Liver (tissue), 7 donors: ENCODE measurements at regions not wholly inside any gene's neighbourhood (a gene's known extent, or its start where the extent isn't known, plus 50 kb on each side); places are given as distances from the start of the nearest gene placed in this dataset.
A peak's percentile ranks its signal among the peaks of the same experiment; 100 is the strongest.

Experiments
- DNase-seq: peaks from one replicate; pipeline ENCODE4 v3.0.0-alpha.2; 2017; ENCODE audit warnings: low spot score
- H3K27ac ChIP-seq, 2 donors: one replicate each; pipeline ENCODE4 v1.7.0; 2013; ENCODE audit warnings: inconsistent platforms in 2 of 2, low read length in 2 of 2, control low read depth in 1 of 2, low read depth in 1 of 2, mild to moderate bottlenecking in 1 of 2
- H3K27me3 ChIP-seq, 4 donors: one replicate each; pipeline versions ENCODE4 v1.6.1 to v1.7.0; 2013; ENCODE audit warnings: low read length in 3 of 4, inconsistent platforms in 1 of 4, mild to moderate bottlenecking in 1 of 4, moderate library complexity in 1 of 4; ENCODE audit not compliant: control insufficient read depth in 4 of 4, insufficient read depth in 4 of 4
- H3K36me3 ChIP-seq, 4 donors: one replicate each; pipeline versions ENCODE4 v1.6.1 to v1.7.0; 2013; ENCODE audit warnings: low read length in 3 of 4, mild to moderate bottlenecking in 3 of 4, low read depth in 1 of 4, moderate library complexity in 1 of 4; ENCODE audit not compliant: control insufficient read depth in 4 of 4, insufficient read depth in 3 of 4
- H3K4me1 ChIP-seq, 4 donors: one replicate each; pipeline versions ENCODE4 v1.6.1 to v1.7.0; 2013; ENCODE audit warnings: low read length in 3 of 4, mild to moderate bottlenecking in 3 of 4, moderate library complexity in 1 of 4; ENCODE audit not compliant: control insufficient read depth in 4 of 4, insufficient read depth in 4 of 4
- H3K4me3 ChIP-seq, 3 donors: one replicate each; pipeline versions ENCODE4 v1.6.1 to v1.7.0; 2013; ENCODE audit warnings: low read length in 3 of 3, control low read depth in 1 of 3, low read depth in 1 of 3, mild to moderate bottlenecking in 1 of 3
- H3K9ac ChIP-seq, 2 donors: one replicate each; pipeline ENCODE4 v1.7.0; 2013; ENCODE audit warnings: low read length in 2 of 2, mild to moderate bottlenecking in 2 of 2, moderate library complexity in 2 of 2, control low read depth in 1 of 2, low read depth in 1 of 2
- H3K9me3 ChIP-seq, 4 donors: one replicate each; pipeline versions ENCODE4 v1.6.1 to v1.7.0; 2013; ENCODE audit warnings: low read length in 3 of 4; ENCODE audit not compliant: control insufficient read depth in 4 of 4
- FOXA2 ChIP-seq: IDR thresholded peaks from 2 replicates; pipeline ENCODE4 v1.6.1; 2016; ENCODE audit warnings: antibody characterized with exemption
- HNF4A ChIP-seq, 2 donors: conservative IDR thresholded peaks; 2 replicates each; pipeline ENCODE4 v1.6.1; 2016; ENCODE audit warnings: antibody characterized with exemption in 2 of 2, mild to moderate bottlenecking in 2 of 2
- RXRA ChIP-seq, 2 donors: IDR thresholded peaks; 2 replicates each; pipeline ENCODE4 v1.6.1; 2017 to 2018; ENCODE audit warnings: antibody characterized with exemption in 2 of 2, mild to moderate bottlenecking in 1 of 2
- TAF1 ChIP-seq: conservative IDR thresholded peaks from 2 replicates; pipeline ENCODE4 v1.6.1; 2016; ENCODE audit warnings: antibody characterized with exemption, mild to moderate bottlenecking
- YY1 ChIP-seq: IDR thresholded peaks from 2 replicates; pipeline ENCODE4 v1.6.1; 2016; ENCODE audit warnings: antibody characterized with exemption, mild to moderate bottlenecking
- WGBS: extraction: QIAGEN DNeasy Blood & Tissue Kit; methylation state at CpG from one replicate; pipeline ENCODE4 v1.1.7; 2013; 5-methylcytosine and 5-hydroxymethylcytosine counted together
- TF ChIP-seq, protein P1 (sequence below): IDR thresholded peaks from 2 replicates; pipeline ENCODE4 v1.6.1; 2016; ENCODE audit warnings: antibody characterized with exemption, mild to moderate bottlenecking
- TF ChIP-seq, protein P2 (sequence below): IDR thresholded peaks from 2 replicates; pipeline ENCODE4 v1.6.1; 2016; ENCODE audit warnings: antibody characterized with exemption
- TF ChIP-seq, protein P3 (sequence below): IDR thresholded peaks from 2 replicates; pipeline ENCODE4 v1.6.1; 2016; ENCODE audit warnings: antibody characterized with exemption
- TF ChIP-seq, protein P4 (sequence below): IDR thresholded peaks from 2 replicates; pipeline ENCODE4 v1.6.1; 2016; ENCODE audit warnings: antibody characterized with exemption
- donor health status: healthy.
- donor health status: healthy.
- donor health status: healthy.
- donor health status: healthy.

DNA sequence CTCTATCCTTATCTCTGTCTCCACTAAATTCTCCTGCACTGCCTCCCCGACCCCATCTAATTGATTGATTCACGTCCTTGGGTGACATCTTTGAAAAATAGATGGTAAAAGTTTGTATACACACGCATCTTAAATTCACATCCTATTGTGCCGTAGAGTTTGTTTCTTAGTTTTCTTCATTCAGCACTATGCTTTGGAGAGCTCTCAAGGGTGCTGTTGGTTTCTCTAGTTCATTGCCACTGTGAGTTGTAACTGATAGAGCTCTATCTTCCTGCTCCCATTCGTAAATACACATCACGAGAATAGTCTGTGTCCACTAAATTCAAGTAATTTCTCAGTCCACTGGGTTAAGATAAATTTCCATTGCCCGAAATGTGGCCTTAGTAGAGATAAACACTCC, 1537.4 kb downstream of the AACS start:
- WGBS = 69% methylated on average over 7 of the region's 7 CpGs
- TF ChIP-seq, protein P1, sequence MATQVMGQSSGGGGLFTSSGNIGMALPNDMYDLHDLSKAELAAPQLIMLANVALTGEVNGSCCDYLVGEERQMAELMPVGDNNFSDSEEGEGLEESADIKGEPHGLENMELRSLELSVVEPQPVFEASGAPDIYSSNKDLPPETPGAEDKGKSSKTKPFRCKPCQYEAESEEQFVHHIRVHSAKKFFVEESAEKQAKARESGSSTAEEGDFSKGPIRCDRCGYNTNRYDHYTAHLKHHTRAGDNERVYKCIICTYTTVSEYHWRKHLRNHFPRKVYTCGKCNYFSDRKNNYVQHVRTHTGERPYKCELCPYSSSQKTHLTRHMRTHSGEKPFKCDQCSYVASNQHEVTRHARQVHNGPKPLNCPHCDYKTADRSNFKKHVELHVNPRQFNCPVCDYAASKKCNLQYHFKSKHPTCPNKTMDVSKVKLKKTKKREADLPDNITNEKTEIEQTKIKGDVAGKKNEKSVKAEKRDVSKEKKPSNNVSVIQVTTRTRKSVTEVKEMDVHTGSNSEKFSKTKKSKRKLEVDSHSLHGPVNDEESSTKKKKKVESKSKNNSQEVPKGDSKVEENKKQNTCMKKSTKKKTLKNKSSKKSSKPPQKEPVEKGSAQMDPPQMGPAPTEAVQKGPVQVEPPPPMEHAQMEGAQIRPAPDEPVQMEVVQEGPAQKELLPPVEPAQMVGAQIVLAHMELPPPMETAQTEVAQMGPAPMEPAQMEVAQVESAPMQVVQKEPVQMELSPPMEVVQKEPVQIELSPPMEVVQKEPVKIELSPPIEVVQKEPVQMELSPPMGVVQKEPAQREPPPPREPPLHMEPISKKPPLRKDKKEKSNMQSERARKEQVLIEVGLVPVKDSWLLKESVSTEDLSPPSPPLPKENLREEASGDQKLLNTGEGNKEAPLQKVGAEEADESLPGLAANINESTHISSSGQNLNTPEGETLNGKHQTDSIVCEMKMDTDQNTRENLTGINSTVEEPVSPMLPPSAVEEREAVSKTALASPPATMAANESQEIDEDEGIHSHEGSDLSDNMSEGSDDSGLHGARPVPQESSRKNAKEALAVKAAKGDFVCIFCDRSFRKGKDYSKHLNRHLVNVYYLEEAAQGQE = peak; percentile 87
- TF ChIP-seq, protein P2, sequence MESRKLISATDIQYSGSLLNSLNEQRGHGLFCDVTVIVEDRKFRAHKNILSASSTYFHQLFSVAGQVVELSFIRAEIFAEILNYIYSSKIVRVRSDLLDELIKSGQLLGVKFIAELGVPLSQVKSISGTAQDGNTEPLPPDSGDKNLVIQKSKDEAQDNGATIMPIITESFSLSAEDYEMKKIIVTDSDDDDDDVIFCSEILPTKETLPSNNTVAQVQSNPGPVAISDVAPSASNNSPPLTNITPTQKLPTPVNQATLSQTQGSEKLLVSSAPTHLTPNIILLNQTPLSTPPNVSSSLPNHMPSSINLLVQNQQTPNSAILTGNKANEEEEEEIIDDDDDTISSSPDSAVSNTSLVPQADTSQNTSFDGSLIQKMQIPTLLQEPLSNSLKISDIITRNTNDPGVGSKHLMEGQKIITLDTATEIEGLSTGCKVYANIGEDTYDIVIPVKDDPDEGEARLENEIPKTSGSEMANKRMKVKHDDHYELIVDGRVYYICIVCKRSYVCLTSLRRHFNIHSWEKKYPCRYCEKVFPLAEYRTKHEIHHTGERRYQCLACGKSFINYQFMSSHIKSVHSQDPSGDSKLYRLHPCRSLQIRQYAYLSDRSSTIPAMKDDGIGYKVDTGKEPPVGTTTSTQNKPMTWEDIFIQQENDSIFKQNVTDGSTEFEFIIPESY = no peak
- peaks cover 0 to 8% (median 0%) of the 10 kb centered on the region in 4 donors for H3K4me1 ChIP-seq
- no peak for DNase-seq
- no peaks in the 10 kb centered on the region for H3K9me3 ChIP-seq
- no peaks in the 10 kb centered on the region for H3K27me3 ChIP-seq
- H3K36me3 ChIP-seq = no peaks in the 10 kb centered on the region
- H3K9ac ChIP-seq = no peak overlapping the region
- H3K4me3 ChIP-seq = no peak overlapping the region
- no peak overlapping the region for H3K27ac ChIP-seq

DNA sequence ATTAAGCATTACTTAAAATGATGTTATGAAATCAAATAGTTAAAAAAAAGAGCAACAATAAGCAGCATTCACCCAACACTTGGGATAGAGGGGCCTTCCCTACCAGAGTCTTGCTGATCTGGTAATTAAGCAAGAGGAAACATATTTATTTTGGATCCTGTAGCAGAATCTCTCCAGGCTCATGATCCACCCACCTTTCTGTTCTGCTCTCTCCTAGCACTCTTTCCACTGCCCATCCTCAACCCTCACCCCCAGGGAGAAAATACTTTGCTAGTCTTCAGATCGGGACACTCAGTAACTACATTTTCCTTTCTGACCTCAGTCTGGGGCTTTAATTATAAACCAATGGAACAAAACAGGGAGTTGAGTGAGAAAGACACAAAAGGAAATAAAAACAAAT, 1541.9 kb downstream of the AACS start:
- Histone ChIP-seq H3K9ac (no peak overlapping the region), H3K4me3 (no peak overlapping the region), H3K4me1 (peaks cover 0 to under 1% (median 0%) of the 10 kb centered on the region in 4 donors), H3K9me3 (peaks cover 0 to 7% (median 3%) of the 10 kb centered on the region in 4 donors), H3K27me3 (no peaks in the 10 kb centered on the region), H3K27ac (no peak overlapping the region), H3K36me3 (no peaks in the 10 kb centered on the region)
- 55% methylated on average over 1 of the region's 1 CpG for WGBS
- TF ChIP-seq, protein P3, sequence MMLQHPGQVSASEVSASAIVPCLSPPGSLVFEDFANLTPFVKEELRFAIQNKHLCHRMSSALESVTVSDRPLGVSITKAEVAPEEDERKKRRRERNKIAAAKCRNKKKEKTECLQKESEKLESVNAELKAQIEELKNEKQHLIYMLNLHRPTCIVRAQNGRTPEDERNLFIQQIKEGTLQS = no peak
- peak in 1 of 2 donors; percentile 11 for TF ChIP-seq HNF4A (conservative IDR thresholded peaks at IDR 0.05)
- no peak for DNase-seq

DNA sequence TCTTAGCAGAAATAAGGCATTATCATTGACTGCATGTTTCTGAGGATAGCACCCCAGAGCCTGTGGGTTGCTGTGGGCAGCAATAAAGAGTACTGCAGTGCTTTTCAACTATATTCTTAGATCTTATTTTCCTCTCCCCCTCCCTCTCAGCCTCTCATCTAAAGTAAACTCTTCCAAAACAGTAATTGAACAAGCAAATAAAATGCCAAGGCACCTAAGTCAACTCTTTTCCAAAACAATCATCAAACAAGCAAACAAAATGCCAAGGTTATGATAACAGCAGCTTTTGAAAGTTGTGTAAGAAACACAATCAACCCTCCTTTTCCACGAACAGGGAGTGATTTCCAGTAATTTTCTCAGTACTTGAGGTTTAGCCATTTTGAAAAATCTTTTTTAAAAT, 1542.6 kb downstream of the AACS start:
- WGBS = 15% methylated on average over 1 of the region's 1 CpG
- H3K4me3 ChIP-seq = no peak overlapping the region

More for the DNA sequence above, 1542.6 kb downstream of the AACS start:
- DNase-seq = no peak
- H3K9ac ChIP-seq = no peak overlapping the region
- TF ChIP-seq FOXA2 = no peak
- TF ChIP-seq, protein P4, sequence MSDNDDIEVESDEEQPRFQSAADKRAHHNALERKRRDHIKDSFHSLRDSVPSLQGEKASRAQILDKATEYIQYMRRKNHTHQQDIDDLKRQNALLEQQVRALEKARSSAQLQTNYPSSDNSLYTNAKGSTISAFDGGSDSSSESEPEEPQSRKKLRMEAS = no peak
- no peak for TF ChIP-seq TAF1
- peak; percentile 20 to 21 for TF ChIP-seq HNF4A (conservative IDR thresholded peaks at IDR 0.05)
- TF ChIP-seq YY1 = no peak
- peak in 1 of 2 donors; percentile 15 for TF ChIP-seq RXRA (IDR thresholded peaks at IDR 0.05)
- H3K27ac ChIP-seq = no peak overlapping the region
- no peaks in the 10 kb centered on the region for H3K36me3 ChIP-seq
- no peaks in the 10 kb centered on the region for H3K4me1 ChIP-seq
- H3K27me3 ChIP-seq = no peaks in the 10 kb centered on the region
- H3K9me3 ChIP-seq = peaks cover 2 to 11% (median 6%) of the 10 kb centered on the region in 4 donors
